Lung (tissue), 11 donors: ENCODE measurements at regions not wholly inside any gene's neighbourhood (a gene's known extent, or its start where the extent isn't known, plus 50 kb on each side); places are given as distances from the start of the nearest gene placed in this dataset.

Source experiments
- ATAC-seq: fragments of 200-7000 bp; cut with Tn5 transposase; one replicate; pipeline ENCODE4 v1.9.1; 2020; ENCODE audit warnings: moderate number of reproducible peaks; ENCODE audit not compliant: insufficient read depth, low FRiP score
- DNase-seq, 3 donors: peaks; one replicate each; pipeline ENCODE4 v3.0.0-alpha.2; 2013 to 2017
- H3K27ac ChIP-seq, 2 donors: one replicate each; pipeline ENCODE4 v1.5.1; 2013; ENCODE audit warnings: mild to moderate bottlenecking in 2 of 2, moderate library complexity in 2 of 2, control low read depth in 1 of 2, inconsistent platforms in 1 of 2, low read depth in 1 of 2, low read length in 1 of 2
- H3K27me3 ChIP-seq, 3 donors: one replicate each; pipeline ENCODE4 v1.5.1; 2013; ENCODE audit warnings: low read length in 2 of 3; ENCODE audit not compliant: control insufficient read depth in 3 of 3, insufficient read depth in 3 of 3
- H3K36me3 ChIP-seq, 4 donors: one replicate each; pipeline ENCODE4 v1.5.1; 2013; ENCODE audit warnings: low read length in 4 of 4, mild to moderate bottlenecking in 1 of 4, moderate library complexity in 1 of 4; ENCODE audit not compliant: control insufficient read depth in 4 of 4, insufficient read depth in 4 of 4
- H3K4me1 ChIP-seq, 5 donors: one replicate each; pipeline ENCODE4 v1.5.1; 2013; ENCODE audit warnings: low read length in 5 of 5, mild to moderate bottlenecking in 2 of 5, moderate library complexity in 1 of 5; ENCODE audit not compliant: control insufficient read depth in 5 of 5, insufficient read depth in 5 of 5
- H3K4me3 ChIP-seq: one replicate; pipeline ENCODE4 v1.5.1; 2013; ENCODE audit warnings: mild to moderate bottlenecking, control low read depth, moderate library complexity
- H3K9ac ChIP-seq, 2 donors: one replicate each; pipeline ENCODE4 v1.5.1; 2013; ENCODE audit warnings: low read length in 2 of 2, control low read depth in 1 of 2; ENCODE audit not compliant: insufficient read depth in 1 of 2
- H3K9me3 ChIP-seq, 4 donors: one replicate each; pipeline ENCODE4 v1.5.1; 2013; ENCODE audit warnings: low read length in 3 of 4, mild to moderate bottlenecking in 1 of 4, moderate library complexity in 1 of 4; ENCODE audit not compliant: control insufficient read depth in 4 of 4, insufficient read depth in 3 of 4
- WGBS, 2 donors: extraction: QIAGEN DNeasy Blood & Tissue Kit; methylation state at CpG; one replicate each; pipeline ENCODE4 v1.1.7; 2013; 5-methylcytosine and 5-hydroxymethylcytosine counted together
- TF ChIP-seq, protein P1 (sequence below): IDR thresholded peaks from 2 replicates; pipeline ENCODE4 v1.5.1; 2012; ENCODE audit warnings: mild to moderate bottlenecking; ENCODE audit errors: control extremely low read depth, extremely low read depth
- donor health status: control.
- donor health status: control.
- donor health status: Bipolar disorder and iron deficiency.
- donor health status: healthy.
- donor health status: DM: yes; HTN: yes; CAD: no.

DNA sequence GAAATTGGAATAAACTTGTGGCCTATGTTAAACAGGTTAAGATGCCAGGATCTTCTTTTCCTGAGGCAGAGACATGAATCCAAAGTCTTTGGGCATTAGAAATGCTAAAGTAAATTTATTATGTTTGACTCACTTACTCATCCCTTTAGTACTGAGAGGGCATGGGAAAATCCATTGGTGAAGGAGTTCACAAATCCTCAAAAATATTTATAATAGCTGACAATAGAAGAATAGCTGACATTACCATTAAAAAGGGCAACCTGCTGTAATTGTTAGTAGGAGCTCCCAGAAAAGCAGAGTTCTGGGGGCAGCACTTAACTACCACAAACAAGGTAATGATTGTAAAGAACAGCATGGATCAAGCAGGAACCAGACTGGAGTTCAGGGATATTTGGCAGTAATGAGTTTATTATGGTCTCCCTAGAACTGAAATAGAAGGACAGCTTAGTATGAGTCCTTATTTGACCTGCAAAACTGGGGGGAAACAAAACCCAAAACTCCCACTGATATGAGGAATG is 285.8 kb upstream of the KLHL1 start:
- ATAC-seq (no peak), DNase-seq (no peak)
- H3K9ac ChIP-seq, result no peak overlapping the region
- no peak overlapping the region for H3K27ac ChIP-seq
- no peaks in the 10 kb centered on the region for H3K36me3 ChIP-seq
- no peak overlapping the region for H3K4me3 ChIP-seq
- TF ChIP-seq, protein P1, sequence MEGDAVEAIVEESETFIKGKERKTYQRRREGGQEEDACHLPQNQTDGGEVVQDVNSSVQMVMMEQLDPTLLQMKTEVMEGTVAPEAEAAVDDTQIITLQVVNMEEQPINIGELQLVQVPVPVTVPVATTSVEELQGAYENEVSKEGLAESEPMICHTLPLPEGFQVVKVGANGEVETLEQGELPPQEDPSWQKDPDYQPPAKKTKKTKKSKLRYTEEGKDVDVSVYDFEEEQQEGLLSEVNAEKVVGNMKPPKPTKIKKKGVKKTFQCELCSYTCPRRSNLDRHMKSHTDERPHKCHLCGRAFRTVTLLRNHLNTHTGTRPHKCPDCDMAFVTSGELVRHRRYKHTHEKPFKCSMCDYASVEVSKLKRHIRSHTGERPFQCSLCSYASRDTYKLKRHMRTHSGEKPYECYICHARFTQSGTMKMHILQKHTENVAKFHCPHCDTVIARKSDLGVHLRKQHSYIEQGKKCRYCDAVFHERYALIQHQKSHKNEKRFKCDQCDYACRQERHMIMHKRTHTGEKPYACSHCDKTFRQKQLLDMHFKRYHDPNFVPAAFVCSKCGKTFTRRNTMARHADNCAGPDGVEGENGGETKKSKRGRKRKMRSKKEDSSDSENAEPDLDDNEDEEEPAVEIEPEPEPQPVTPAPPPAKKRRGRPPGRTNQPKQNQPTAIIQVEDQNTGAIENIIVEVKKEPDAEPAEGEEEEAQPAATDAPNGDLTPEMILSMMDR, result no peak
- H3K4me1 ChIP-seq, result peaks cover 0 to 4% (median 0%) of the 10 kb centered on the region in 5 donors
- H3K27me3 ChIP-seq, result no peaks in the 10 kb centered on the region
- H3K9me3 ChIP-seq, result no peaks in the 10 kb centered on the region

- WGBS, 2 donors, result 36 to 59% methylated on average over 3 of the region's 3 CpGs
- Histone ChIP-seq H3K4me1 (peaks cover 0 to 4% (median 0%) of the 10 kb centered on the region in 5 donors), H3K9me3 (peaks cover 0 to 3% (median 0%) of the 10 kb centered on the region in 4 donors), H3K9ac (no peak overlapping the region), H3K4me3 (no peak overlapping the region), H3K27ac (no peak overlapping the region), H3K36me3 (no peaks in the 10 kb centered on the region), H3K27me3 (no peaks in the 10 kb centered on the region)
- ATAC-seq (no peak), DNase-seq (peak in 1 of 3 donors; percentile 5)
- TF ChIP-seq, protein P1, result no peak
Measured at GRCh38 chr13:70391678-70392077, 283.4 kb upstream of the KLHL1 start.

DNA sequence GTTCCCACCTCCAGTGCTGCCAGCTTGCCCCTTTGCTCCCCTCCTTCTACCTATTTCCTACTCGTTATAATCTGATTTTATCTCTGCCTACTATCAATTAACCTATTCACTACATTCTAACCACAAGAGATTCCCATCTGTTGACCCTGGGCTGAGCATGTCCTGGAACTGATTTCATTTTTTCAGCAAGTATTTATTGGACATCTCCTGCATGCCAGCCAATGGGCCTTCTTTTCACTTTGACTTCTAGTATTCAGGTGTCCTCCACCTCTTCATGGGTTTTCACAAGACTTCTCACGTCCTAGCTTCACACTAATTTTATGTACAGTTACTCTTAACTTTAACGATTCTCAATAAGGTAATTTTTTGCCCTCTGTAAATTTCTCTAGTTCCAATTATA is 282.7 kb upstream of the KLHL1 start:
- Histone ChIP-seq H3K27ac (no peak overlapping the region), H3K4me1 (peaks cover 0 to 4% (median 0%) of the 10 kb centered on the region in 5 donors), H3K9ac (no peak overlapping the region), H3K9me3 (peaks cover 0 to 3% (median 0%) of the 10 kb centered on the region in 4 donors), H3K27me3 (no peaks in the 10 kb centered on the region), H3K36me3 (no peaks in the 10 kb centered on the region), H3K4me3 (no peak overlapping the region)
- TF ChIP-seq, protein P1, result no peak
- 60 to 75% methylated on average over 3 of the region's 3 CpGs for WGBS, 2 donors
- no peak for DNase-seq
- ATAC-seq, result no peak

DNA sequence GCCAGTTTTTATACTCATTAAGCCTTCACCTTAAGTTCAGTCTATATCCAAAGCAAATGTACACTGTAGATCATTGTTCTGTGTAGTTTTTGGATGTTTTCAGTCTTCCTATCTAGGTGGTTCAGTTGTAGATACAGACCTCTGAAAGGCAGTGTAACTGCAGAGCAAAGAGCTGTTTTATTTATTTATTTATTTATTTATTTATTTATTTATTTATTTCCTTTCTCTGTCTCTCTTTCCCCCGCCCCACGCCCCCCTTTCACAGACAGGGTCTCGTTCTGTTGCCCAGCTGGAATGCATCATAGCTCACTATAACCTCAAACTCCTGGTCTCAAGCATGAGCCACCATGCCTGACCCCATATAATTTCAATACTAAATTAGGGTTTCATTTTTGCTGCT is 281.8 kb upstream of the KLHL1 start:
- Histone ChIP-seq H3K4me1 (peaks cover 0 to 4% (median 0%) of the 10 kb centered on the region in 5 donors), H3K9ac (no peak overlapping the region), H3K36me3 (no peaks in the 10 kb centered on the region), H3K27ac (no peak overlapping the region), H3K4me3 (no peak overlapping the region), H3K9me3 (peaks cover 0 to 3% (median 0%) of the 10 kb centered on the region in 4 donors), H3K27me3 (no peaks in the 10 kb centered on the region)
- DNase-seq, result no peak
- TF ChIP-seq, protein P1, result no peak
- WGBS, 2 donors, result 78 to 81% methylated on average over 3 of the region's 3 CpGs
- ATAC-seq, result no peak
